ENCODE measurements at regions not wholly inside any gene's neighbourhood (a gene's known extent, or its start where the extent isn't known, plus 50 kb on each side); places are given as distances from the start of the nearest gene placed in this dataset.

DNA sequence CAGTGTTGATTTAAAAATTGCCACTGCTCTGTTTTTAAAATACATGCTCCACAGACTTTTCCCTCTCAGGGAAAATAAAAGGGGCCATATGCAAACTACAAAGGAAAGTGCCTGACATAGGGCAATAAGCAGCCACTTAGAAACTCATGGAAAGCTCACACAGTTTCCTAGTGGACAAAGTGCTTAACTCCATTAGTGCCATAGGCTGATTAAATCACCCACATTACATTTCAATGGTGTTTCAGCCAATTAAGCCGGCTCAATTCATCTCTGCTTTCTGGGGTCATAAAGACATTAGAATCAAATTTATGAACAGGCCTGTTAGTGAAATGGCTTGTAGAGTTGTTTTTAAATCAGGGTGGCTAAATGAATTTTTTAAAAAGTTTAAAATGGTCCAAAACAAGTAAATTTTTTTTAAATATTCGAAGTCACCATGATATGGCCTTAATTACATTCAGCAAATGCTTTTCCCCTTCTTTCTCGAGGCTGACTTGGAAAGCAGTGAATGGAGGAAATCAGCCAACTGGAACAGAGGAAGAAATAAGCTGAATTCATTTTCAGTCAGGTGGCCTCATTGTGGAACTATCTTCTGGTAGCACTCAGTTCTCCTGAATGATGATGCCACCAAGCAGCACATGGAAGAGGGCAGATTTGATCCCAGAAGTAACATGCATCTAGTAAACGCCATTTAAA lies 2305.1 kb upstream of the AGA start:
- H3K27ac ChIP-seq = no peak overlapping the region
- DNase-seq = no peak
- no peaks in the 10 kb centered on the region for H3K9me3 ChIP-seq
- no peak overlapping the region for H3K4me3 ChIP-seq
- no peaks in the 10 kb centered on the region for H3K27me3 ChIP-seq (replicated peaks in 1 of 7)
- TF ChIP-seq, protein P1, sequence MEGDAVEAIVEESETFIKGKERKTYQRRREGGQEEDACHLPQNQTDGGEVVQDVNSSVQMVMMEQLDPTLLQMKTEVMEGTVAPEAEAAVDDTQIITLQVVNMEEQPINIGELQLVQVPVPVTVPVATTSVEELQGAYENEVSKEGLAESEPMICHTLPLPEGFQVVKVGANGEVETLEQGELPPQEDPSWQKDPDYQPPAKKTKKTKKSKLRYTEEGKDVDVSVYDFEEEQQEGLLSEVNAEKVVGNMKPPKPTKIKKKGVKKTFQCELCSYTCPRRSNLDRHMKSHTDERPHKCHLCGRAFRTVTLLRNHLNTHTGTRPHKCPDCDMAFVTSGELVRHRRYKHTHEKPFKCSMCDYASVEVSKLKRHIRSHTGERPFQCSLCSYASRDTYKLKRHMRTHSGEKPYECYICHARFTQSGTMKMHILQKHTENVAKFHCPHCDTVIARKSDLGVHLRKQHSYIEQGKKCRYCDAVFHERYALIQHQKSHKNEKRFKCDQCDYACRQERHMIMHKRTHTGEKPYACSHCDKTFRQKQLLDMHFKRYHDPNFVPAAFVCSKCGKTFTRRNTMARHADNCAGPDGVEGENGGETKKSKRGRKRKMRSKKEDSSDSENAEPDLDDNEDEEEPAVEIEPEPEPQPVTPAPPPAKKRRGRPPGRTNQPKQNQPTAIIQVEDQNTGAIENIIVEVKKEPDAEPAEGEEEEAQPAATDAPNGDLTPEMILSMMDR (IDR thresholded peaks at IDR 0.05 in 8 of 11, conservative IDR thresholded peaks at IDR 0.05 in 3 of 11) = no peak
- no peak for TF ChIP-seq POLR2A (IDR thresholded peaks at IDR 0.05)
- no peak for TF ChIP-seq POLR2AphosphoS5 (IDR thresholded peaks at IDR 0.05)
- intact Hi-C loops (cut with DNase I; ENCODE audit: low total_unique reads) = no loop called here
- H3K36me3 ChIP-seq = no peaks in the 10 kb centered on the region
- WGBS, 5 donors = 63 to 80% (median 73%) methylated on average over 4 of the region's 4 CpGs
- no peaks in the 10 kb centered on the region for H3K4me1 ChIP-seq

DNA sequence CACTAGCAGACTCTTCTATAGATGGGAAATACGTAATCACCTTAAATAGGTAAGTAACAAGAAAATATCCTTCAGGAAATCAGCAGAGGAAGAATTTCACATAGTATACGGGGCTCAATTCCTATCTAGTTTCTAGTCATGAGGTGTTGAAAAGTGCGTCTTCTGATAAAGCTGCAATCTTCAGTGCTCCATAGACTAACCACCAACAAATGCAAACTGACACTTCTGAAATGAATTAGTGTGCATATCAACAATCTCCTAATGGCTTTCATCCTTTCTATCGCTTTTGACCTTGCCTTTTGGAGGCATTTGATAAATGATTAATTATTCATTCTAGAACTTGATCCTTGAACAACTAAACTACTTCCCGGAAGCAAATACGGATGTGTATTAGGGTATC lies 2306.6 kb upstream of the AGA start:
- Histone ChIP-seq H3K36me3 (no peaks in the 10 kb centered on the region), H3K27me3 (replicated peaks in 1 of 7) (no peaks in the 10 kb centered on the region), H3K4me3 (no peak overlapping the region), H3K4me1 (no peaks in the 10 kb centered on the region), H3K27ac (no peak overlapping the region), H3K9me3 (no peaks in the 10 kb centered on the region)
- TF ChIP-seq POLR2AphosphoS5 (IDR thresholded peaks at IDR 0.05) (no peak), POLR2A (IDR thresholded peaks at IDR 0.05) (no peak)
- TF ChIP-seq, protein P1 (IDR thresholded peaks at IDR 0.05 in 8 of 11, conservative IDR thresholded peaks at IDR 0.05 in 3 of 11) = no peak
- no peak for DNase-seq
- intact Hi-C loops (cut with DNase I; ENCODE audit: low total_unique reads) = no loop called here
- WGBS, 5 donors = 77 to 83% (median 81%) methylated on average over 6 of the region's 6 CpGs

DNA sequence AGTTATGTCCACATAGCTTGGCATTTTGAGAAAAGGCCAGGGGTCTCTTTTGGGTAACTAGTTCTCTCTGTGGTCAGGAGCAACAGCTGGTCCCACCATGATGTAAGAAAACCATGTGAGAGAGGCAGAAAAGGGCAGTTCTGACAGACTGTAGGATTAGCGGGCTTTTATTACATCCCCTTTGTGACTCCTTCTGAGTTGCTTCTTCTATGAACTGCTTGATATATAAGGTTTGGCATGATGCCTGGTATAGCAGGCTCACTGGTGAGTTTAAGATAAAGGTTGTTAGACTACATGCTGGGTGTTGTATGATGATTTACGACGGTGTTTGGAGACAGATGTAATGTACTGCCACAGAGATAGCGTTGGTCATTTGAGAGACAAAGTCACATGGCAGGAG lies 2308.1 kb upstream of the AGA start:
- H3K27ac ChIP-seq = no peak overlapping the region
- H3K9me3 ChIP-seq = no peaks in the 10 kb centered on the region
- no peaks in the 10 kb centered on the region for H3K4me1 ChIP-seq
- no peak for DNase-seq
- H3K4me3 ChIP-seq = no peak overlapping the region
- intact Hi-C loops (cut with DNase I; ENCODE audit: low total_unique reads) = no loop called here
- TF ChIP-seq, protein P1 (IDR thresholded peaks at IDR 0.05 in 8 of 11, conservative IDR thresholded peaks at IDR 0.05 in 3 of 11) = no peak
- no peak for TF ChIP-seq POLR2A (IDR thresholded peaks at IDR 0.05)
- TF ChIP-seq POLR2AphosphoS5 (IDR thresholded peaks at IDR 0.05) = no peak
- H3K36me3 ChIP-seq = no peaks in the 10 kb centered on the region
- no peaks in the 10 kb centered on the region for H3K27me3 ChIP-seq (replicated peaks in 1 of 7)
- WGBS, 5 donors = 19 to 63% (median 41%) methylated on average over 4 of the region's 4 CpGs

DNA sequence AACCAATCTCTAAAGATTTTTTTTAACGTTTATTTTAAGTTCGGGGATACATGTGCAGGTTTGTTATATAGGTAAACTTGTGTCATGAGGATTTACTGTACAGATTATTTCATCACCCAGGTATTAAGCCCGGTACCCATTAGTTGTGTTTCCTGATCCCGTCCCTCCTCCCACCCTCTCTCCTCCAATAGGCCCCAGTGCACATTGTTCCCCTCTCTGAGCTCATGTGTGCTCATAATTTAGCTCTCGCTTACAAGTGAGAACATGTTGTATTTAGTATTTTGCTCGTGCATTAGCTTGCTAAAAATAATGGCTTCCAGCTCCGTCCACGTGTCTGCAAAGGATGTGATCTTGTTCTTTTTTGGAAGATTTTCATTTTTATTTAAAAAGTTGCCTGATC lies 2309.4 kb upstream of the AGA start:
- Histone ChIP-seq H3K27me3 (replicated peaks in 1 of 7) (no peaks in the 10 kb centered on the region), H3K9me3 (no peaks in the 10 kb centered on the region), H3K36me3 (no peaks in the 10 kb centered on the region), H3K27ac (no peak overlapping the region), H3K4me1 (no peaks in the 10 kb centered on the region), H3K4me3 (no peak overlapping the region)
- no peak for DNase-seq
- 76 to 87% (median 78%) methylated on average over 8 of the region's 8 CpGs for WGBS, 5 donors
- TF ChIP-seq, protein P1 (IDR thresholded peaks at IDR 0.05 in 8 of 11, conservative IDR thresholded peaks at IDR 0.05 in 3 of 11) = no peak
- TF ChIP-seq POLR2A (IDR thresholded peaks at IDR 0.05) = no peak
- no peak for TF ChIP-seq POLR2AphosphoS5 (IDR thresholded peaks at IDR 0.05)
- intact Hi-C loops (cut with DNase I; ENCODE audit: low total_unique reads) = no loop called here
